Testis (tissue), 2 donors: ENCODE measurements at regions not wholly inside any gene's neighbourhood (a gene's known extent, or its start where the extent isn't known, plus 50 kb on each side); places are given as distances from the start of the nearest gene placed in this dataset.

Experiments used
- DNase-seq: peaks from one replicate; pipeline ENCODE4 v3.0.0-alpha.2; 2019
- H3K27ac ChIP-seq, 2 donors: fragments of 200-600 bp; sonication (generic); one replicate each; pipeline ENCODE4 v1.5.1; 2019
- H3K27me3 ChIP-seq: fragments of 200-600 bp; sonication (generic); one replicate; pipeline ENCODE4 v1.5.1; 2019
- H3K36me3 ChIP-seq: fragments of 200-600 bp; sonication (generic); one replicate; pipeline ENCODE4 v1.5.1; 2017; ENCODE audit warnings: low read depth; ENCODE audit errors: missing control alignments
- H3K4me1 ChIP-seq: fragments of 200-600 bp; sonication (generic); one replicate; pipeline ENCODE4 v1.5.1; 2019
- H3K4me3 ChIP-seq, 2 donors: fragments of 200-600 bp; sonication (generic); one replicate each; pipeline ENCODE4 v1.5.1; 2017 to 2019
- H3K9me3 ChIP-seq: fragments of 200-600 bp; sonication (generic); one replicate; pipeline ENCODE4 v1.5.1; 2017
- CTCF ChIP-seq, 3 experiments: fragments of 450-650 bp in 2 of 3; fragments of 200-600 bp in 1 of 3; sonication (generic) in 1 of 3; IDR thresholded peaks; one replicate each; pipeline ENCODE4 v1.5.1; 2016 to 2019; ENCODE audit warnings: antibody characterized with exemption in 3 of 3, mild to moderate bottlenecking in 2 of 3, moderate library complexity in 1 of 3
- POLR2A ChIP-seq: fragments of 450-650 bp; IDR thresholded peaks from one replicate; pipeline ENCODE4 v1.6.1; 2017; ENCODE audit warnings: antibody characterized with exemption, mild to moderate bottlenecking, moderate library complexity
- WGBS, 2 donors: methylation state at CpG; one replicate each; pipeline ENCODE4 v1.1.5; 2018; 5-methylcytosine and 5-hydroxymethylcytosine counted together
- intact Hi-C: fragments of 100-400 bp; cut with DNase I; formaldehyde crosslinking; loops from one replicate; pipeline ENCODE4 v1.15.1; 2023; ENCODE audit warnings: low total_unique reads

- Histone ChIP-seq H3K36me3 (no peaks in the 10 kb centered on the region), H3K9me3 (no peaks in the 10 kb centered on the region), H3K4me1 (peaks cover 14% of the 10 kb centered on the region), H3K27me3 (no peaks in the 10 kb centered on the region), H3K27ac (no peak overlapping the region), H3K4me3 (no peak overlapping the region)
- no peak for TF ChIP-seq CTCF (IDR thresholded peaks at IDR 0.05)
- TF ChIP-seq POLR2A: no peak
- no peak for DNase-seq
- WGBS, 2 donors: 77 to 87% methylated on average over 5 of the region's 5 CpGs
- intact Hi-C loops: no loop called here
Measured at GRCh38 chr12:75779891-75780496, 251.6 kb downstream of the PHLDA1 start.

- no peak for TF ChIP-seq CTCF (IDR thresholded peaks at IDR 0.05)
- H3K36me3 ChIP-seq: no peaks in the 10 kb centered on the region
- no peak overlapping the region for H3K27ac ChIP-seq
- H3K27me3 ChIP-seq: no peaks in the 10 kb centered on the region
- intact Hi-C loops: no loop called here
- peaks cover 6% of the 10 kb centered on the region for H3K4me1 ChIP-seq
- no peaks in the 10 kb centered on the region for H3K9me3 ChIP-seq
- no peak overlapping the region for H3K4me3 ChIP-seq
- DNase-seq: no peak
- 48 to 66% methylated on average over 2 of the region's 2 CpGs for WGBS, 2 donors
Measured at GRCh38 chr12:75774261-75775052, 257.1 kb downstream of the PHLDA1 start.

GRCh38 chr12:75773377-75773776, 258.2 kb downstream of the PHLDA1 start:
- H3K36me3 ChIP-seq: no peaks in the 10 kb centered on the region
- DNase-seq: no peak
- TF ChIP-seq POLR2A (no peak), CTCF (IDR thresholded peaks at IDR 0.05) (no peak)
- no peak overlapping the region for H3K4me3 ChIP-seq
- H3K4me1 ChIP-seq: peaks cover 6% of the 10 kb centered on the region
- intact Hi-C loops: no loop called here
- H3K27ac ChIP-seq: no peak overlapping the region
- H3K9me3 ChIP-seq: no peaks in the 10 kb centered on the region
- H3K27me3 ChIP-seq: no peaks in the 10 kb centered on the region
- WGBS, 2 donors: 95 to 96% methylated on average over 6 of the region's 6 CpGs

GRCh38 chr12:75771023-75771422, 259.6 kb upstream of the KRR1 start:
- Histone ChIP-seq H3K36me3 (no peaks in the 10 kb centered on the region), H3K27me3 (no peaks in the 10 kb centered on the region), H3K4me3 (no peak overlapping the region), H3K9me3 (no peaks in the 10 kb centered on the region), H3K4me1 (peaks cover 6% of the 10 kb centered on the region), H3K27ac (no peak overlapping the region)
- no peak for DNase-seq
- intact Hi-C loops: no loop called here
- TF ChIP-seq POLR2A: no peak
- no peak for TF ChIP-seq CTCF (IDR thresholded peaks at IDR 0.05)
- 95 to 98% methylated on average over 2 of the region's 2 CpGs for WGBS, 2 donors

GRCh38 chr12:75767957-75768356, 256.5 kb upstream of the KRR1 start:
- no peak for TF ChIP-seq POLR2A
- no peak for TF ChIP-seq CTCF (IDR thresholded peaks at IDR 0.05)
- Histone ChIP-seq H3K27me3 (no peaks in the 10 kb centered on the region), H3K4me3 (no peak overlapping the region), H3K27ac (no peak overlapping the region), H3K4me1 (no peaks in the 10 kb centered on the region), H3K9me3 (no peaks in the 10 kb centered on the region), H3K36me3 (no peaks in the 10 kb centered on the region)
- intact Hi-C loops: no loop called here
- DNase-seq: no peak
- WGBS, 2 donors: 61 to 79% methylated on average over 2 of the region's 2 CpGs
